T-cell (primary cell): ENCODE measurements at regions not wholly inside any gene's neighbourhood (a gene's known extent, or its start where the extent isn't known, plus 50 kb on each side); places are given as distances from the start of the nearest gene placed in this dataset.
"Not testable (repeated sequence)": the region's sequence is repeated elsewhere in the genome, so short reads cannot be mapped to it uniquely, and the experiment has no call there.

ENCODE experiments used
- ATAC-seq, 4 experiments: fragments of 200-7000 bp in 3 of 4; fragments of 150-1000 bp in 1 of 4; cut with Tn5 transposase; replicated peaks in 1 of 4; 1 replicate in 3 of 4; 2 replicates in 1 of 4; pipeline ENCODE4 v1.10.0; 2021; ENCODE audit warnings: moderate library complexity in 3 of 4, mild to moderate bottlenecking in 2 of 4, moderate number of reproducible peaks in 1 of 4
- CTCF ChIA-PET, 2 donors: fragments of 300-600 bp; sonication (Branson Sonifier 250); formaldehyde crosslinking; loops; one replicate each; lab custom pipeline; 2022; ENCODE audit warnings: antibody characterized with exemption in 2 of 2; lab: Charles Lee
- POLR2A ChIA-PET, 2 donors: fragments of 300-600 bp; sonication (Branson Sonifier 250); formaldehyde crosslinking; loops; one replicate each; lab custom pipeline; 2022; ENCODE audit warnings: antibody characterized with exemption in 2 of 2; lab: Charles Lee
- DNase-seq, 35 experiments: peaks; one replicate each; pipeline versions ENCODE4 v3.0.0 to v3.0.0-alpha.2; 2013 to 2023
- H3K27ac ChIP-seq: one replicate; pipeline ENCODE4 v1.5.1; 2013; ENCODE audit warnings: low read length
- H3K27me3 ChIP-seq, 2 experiments: replicated peaks in 1 of 2; 1 replicate in 1 of 2; 2 replicates in 1 of 2; pipeline versions ENCODE4 v1.6.1 to v1.7.0; 2013; ENCODE audit warnings: low read length in 1 of 2, mixed read lengths in 1 of 2; ENCODE audit not compliant: control insufficient read depth in 2 of 2, insufficient read depth in 2 of 2; ENCODE audit errors: extremely low read depth in 1 of 2
- H3K36me3 ChIP-seq, 2 donors: 1 replicate in 1 of 2; 2 replicates in 1 of 2; pipeline versions ENCODE4 v1.6.1 to v1.7.0; 2013; ENCODE audit warnings: low read length in 1 of 2; ENCODE audit not compliant: control insufficient read depth in 2 of 2, insufficient read depth in 1 of 2; ENCODE audit errors: extremely low read depth in 1 of 2
- H3K4me1 ChIP-seq, 2 experiments: 1 replicate in 1 of 2; 2 replicates in 1 of 2; pipeline versions ENCODE4 v1.6.1 to v1.7.0; 2013; ENCODE audit warnings: low read length in 2 of 2, mixed read lengths in 1 of 2; ENCODE audit not compliant: insufficient read depth in 2 of 2, control insufficient read depth in 1 of 2; ENCODE audit errors: extremely low read depth in 1 of 2
- H3K4me3 ChIP-seq, 2 donors: 1 replicate in 1 of 2; 2 replicates in 1 of 2; pipeline versions ENCODE4 v1.5.1 to v1.7.0; 2013; ENCODE audit warnings: mild to moderate bottlenecking in 2 of 2, low read length in 1 of 2, moderate library complexity in 1 of 2; ENCODE audit not compliant: control insufficient read depth in 1 of 2; ENCODE audit errors: extremely low read depth in 1 of 2
- H3K9me3 ChIP-seq: 2 replicates; pipeline ENCODE4 v1.7.0; 2013
- H3K27ac Mint-ChIP-seq, 2 donors: one replicate each; pipeline ENCODE4 v1.8.0; 2020 to 2021; ENCODE audit warnings: mild to moderate bottlenecking in 2 of 2, mixed read lengths in 2 of 2
- H3K27me3 Mint-ChIP-seq, 2 donors: one replicate each; pipeline ENCODE4 v1.8.0; 2021 to 2022; ENCODE audit warnings: mixed read lengths in 2 of 2
- H3K36me3 Mint-ChIP-seq: one replicate; pipeline ENCODE4 v1.8.0; 2021; ENCODE audit warnings: mixed read lengths
- H3K4me1 Mint-ChIP-seq, 3 donors: one replicate each; pipeline ENCODE4 v1.8.0; 2020 to 2022; ENCODE audit warnings: mixed read lengths in 3 of 3, mild to moderate bottlenecking in 1 of 3
- H3K4me3 Mint-ChIP-seq, 3 donors: one replicate each; pipeline ENCODE4 v1.8.0; 2020 to 2022; ENCODE audit warnings: mild to moderate bottlenecking in 3 of 3, mixed read lengths in 3 of 3, moderate library complexity in 3 of 3
- H3K9me3 Mint-ChIP-seq, 3 donors: one replicate each; pipeline ENCODE4 v1.8.0; 2020 to 2022; ENCODE audit warnings: mixed read lengths in 3 of 3
- WGBS: methylation state at CpG from one replicate; pipeline ENCODE4 v1.1.5; 2013; ENCODE audit warnings: missing lambda C conversion rate; ENCODE audit not compliant: insufficient coverage; 5-methylcytosine and 5-hydroxymethylcytosine counted together

GRCh38 chr7:76927741-76928393 is 104.3 kb downstream of the SPDYE17 start:
- H3K36me3 ChIP-seq, H3K4me1 Mint-ChIP-seq, H3K9me3 ChIP-seq, H3K36me3 Mint-ChIP-seq, ATAC-seq, H3K4me3 ChIP-seq, H3K9me3 Mint-ChIP-seq, CTCF ChIA-PET, H3K4me1 ChIP-seq, H3K27me3 ChIP-seq, DNase-seq, H3K27ac Mint-ChIP-seq, H3K4me3 Mint-ChIP-seq, H3K27ac ChIP-seq, POLR2A ChIA-PET: not testable (repeated sequence)
- WGBS = 80% methylated on average over 1 of the region's 3 CpGs
- H3K27me3 Mint-ChIP-seq = peaks cover 16 to 27% of the 10 kb centered on the region in 2 donors

- ATAC-seq, CTCF ChIA-PET, H3K27me3 ChIP-seq, H3K9me3 ChIP-seq, H3K27ac Mint-ChIP-seq, H3K27ac ChIP-seq, H3K4me1 ChIP-seq, H3K36me3 Mint-ChIP-seq, H3K36me3 ChIP-seq, POLR2A ChIA-PET, H3K4me3 ChIP-seq, H3K4me1 Mint-ChIP-seq, H3K4me3 Mint-ChIP-seq, DNase-seq, H3K9me3 Mint-ChIP-seq: not testable (repeated sequence)
- H3K27me3 Mint-ChIP-seq = peaks cover 20 to 27% of the 10 kb centered on the region in 2 donors
These were observed 105.7 kb downstream of the SPDYE17 start for GRCh38 chr7:76926416-76926815.

GRCh38 chr7:76924756-76925155 is 107.4 kb downstream of the SPDYE17 start:
- H3K36me3 Mint-ChIP-seq, H3K27ac ChIP-seq, DNase-seq, H3K4me1 Mint-ChIP-seq, POLR2A ChIA-PET, CTCF ChIA-PET, H3K36me3 ChIP-seq, H3K27me3 ChIP-seq, H3K27ac Mint-ChIP-seq, ATAC-seq, H3K4me3 Mint-ChIP-seq, H3K4me3 ChIP-seq, H3K9me3 Mint-ChIP-seq, H3K4me1 ChIP-seq, H3K9me3 ChIP-seq: not testable (repeated sequence)
- WGBS = no CpG with 5 or more reads among the region's 4 CpGs
- peaks cover 23 to 24% of the 10 kb centered on the region in 2 donors for H3K27me3 Mint-ChIP-seq

GRCh38 chr7:76918619-76919018 is 113.5 kb downstream of the SPDYE17 start:
- POLR2A ChIA-PET, H3K4me1 Mint-ChIP-seq, CTCF ChIA-PET, H3K9me3 Mint-ChIP-seq, ATAC-seq, DNase-seq, H3K36me3 ChIP-seq, H3K4me1 ChIP-seq, H3K9me3 ChIP-seq, H3K27me3 ChIP-seq, H3K27ac Mint-ChIP-seq, H3K4me3 ChIP-seq, H3K4me3 Mint-ChIP-seq, H3K27ac ChIP-seq, H3K36me3 Mint-ChIP-seq: not testable (repeated sequence)
- WGBS = no CpG with 5 or more reads among the region's 2 CpGs
- peaks cover 11 to 14% of the 10 kb centered on the region in 2 donors for H3K27me3 Mint-ChIP-seq

DNA sequence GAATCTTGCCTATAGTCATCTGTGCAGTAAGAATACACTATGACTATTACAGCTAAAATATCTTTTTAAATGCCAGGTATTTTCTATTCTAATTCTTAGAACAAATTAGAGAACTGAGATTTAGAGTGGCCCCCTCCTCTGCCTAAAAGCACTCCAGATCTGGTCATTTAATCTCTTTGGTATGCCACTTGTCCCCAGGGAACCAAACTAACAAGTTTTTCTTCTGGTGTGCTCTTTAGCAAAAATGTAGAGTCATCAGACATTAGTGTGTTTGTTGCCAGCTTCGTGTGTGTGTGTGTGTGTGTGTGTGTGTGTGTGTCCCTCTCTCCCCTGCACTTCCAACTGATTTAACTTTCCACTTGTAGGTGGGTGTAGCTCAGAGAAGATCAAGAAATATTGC is 117.8 kb downstream of the SPDYE17 start:
- POLR2A ChIA-PET = interaction anchor here in 1 of 2 donors (0.6 kb wide), 1 partner anchor 10 kb away, joined by 3 read pairs; no protein-coding TSS in a partner anchor
- H3K4me3 Mint-ChIP-seq, H3K9me3 ChIP-seq, H3K27me3 ChIP-seq, H3K27ac Mint-ChIP-seq, H3K36me3 Mint-ChIP-seq, H3K36me3 ChIP-seq, H3K9me3 Mint-ChIP-seq, ATAC-seq, H3K4me3 ChIP-seq, CTCF ChIA-PET, H3K4me1 ChIP-seq, DNase-seq, H3K27me3 Mint-ChIP-seq, H3K27ac ChIP-seq: not testable (repeated sequence)
- H3K4me1 Mint-ChIP-seq = peaks cover 11 to 14% (median 12%) of the 10 kb centered on the region in 3 donors
- no CpG with 5 or more reads among the region's 1 CpG for WGBS

GRCh38 chr7:76912011-76912814 is 119.9 kb downstream of the SPDYE17 start:
- H3K27ac Mint-ChIP-seq = peak overlapping the region in 1 of 2 donors; percentile 56
- H3K4me3 Mint-ChIP-seq = peak overlapping the region; percentile 63 to 66 (median 64)
- 88% methylated on average over 2 of the region's 4 CpGs for WGBS
- H3K27me3 Mint-ChIP-seq, H3K27me3 ChIP-seq, H3K9me3 Mint-ChIP-seq, H3K27ac ChIP-seq, POLR2A ChIA-PET, H3K36me3 Mint-ChIP-seq, CTCF ChIA-PET, DNase-seq, H3K9me3 ChIP-seq, H3K4me1 ChIP-seq, H3K36me3 ChIP-seq, H3K4me3 ChIP-seq: not testable (repeated sequence)
- peak; percentile 42 to 45 (median 44) for ATAC-seq
- H3K4me1 Mint-ChIP-seq = peaks cover 11 to 14% (median 12%) of the 10 kb centered on the region in 3 donors
